GM18870 (cell line): ENCODE measurements at regions not wholly inside any gene's neighbourhood (a gene's known extent, or its start where the extent isn't known, plus 50 kb on each side); places are given as distances from the start of the nearest gene placed in this dataset.

Experiments
- ATAC-seq: cut with Tn5 transposase; IDR thresholded peaks from one replicate; pipeline ENCODE4 v1.9.1; 2021; ENCODE audit warnings: moderate library complexity; ENCODE audit not compliant: unreplicated experiment

- no peak for ATAC-seq
Observed at GRCh38 chr1:191636345-191636744, 521.9 kb upstream of the RGS18 start.

GRCh38 chr1:191641420-191642260 lies 516.6 kb upstream of the RGS18 start:
- ATAC-seq, result no peak

GRCh38 chr1:191643060-191643459 lies 515.2 kb upstream of the RGS18 start:
- ATAC-seq, result no peak

GRCh38 chr1:191648939-191649338 lies 509.3 kb upstream of the RGS18 start:
- no peak for ATAC-seq

GRCh38 chr1:191662051-191662450 lies 496.2 kb upstream of the RGS18 start:
- ATAC-seq, result no peak

GRCh38 chr1:191662746-191663145 lies 495.5 kb upstream of the RGS18 start:
- ATAC-seq, result no peak

- no peak for ATAC-seq
Observed at GRCh38 chr1:191668525-191668924, 489.7 kb upstream of the RGS18 start.

GRCh38 chr1:191669629-191670028 lies 488.6 kb upstream of the RGS18 start:
- no peak for ATAC-seq

GRCh38 chr1:191671236-191671635 lies 487.0 kb upstream of the RGS18 start:
- no peak for ATAC-seq

GRCh38 chr1:191674626-191675179 lies 483.6 kb upstream of the RGS18 start:
- no peak for ATAC-seq

- ATAC-seq, result no peak
Observed at GRCh38 chr1:191675856-191676783, 482.1 kb upstream of the RGS18 start.

GRCh38 chr1:191685669-191686068 lies 472.6 kb upstream of the RGS18 start:
- no peak for ATAC-seq

- ATAC-seq, result no peak
Observed at GRCh38 chr1:191687721-191688120, 470.5 kb upstream of the RGS18 start.

- ATAC-seq, result no peak
Observed at GRCh38 chr1:191690931-191691330, 467.3 kb upstream of the RGS18 start.

- no peak for ATAC-seq
Observed at GRCh38 chr1:191693797-191694196, 464.5 kb upstream of the RGS18 start.

- peak; percentile 92 for ATAC-seq
Observed at GRCh38 chr1:191695865-191696264, 462.4 kb upstream of the RGS18 start.

- no peak for ATAC-seq
Observed at GRCh38 chr1:191696354-191696753, 461.9 kb upstream of the RGS18 start.

- ATAC-seq, result no peak
Observed at GRCh38 chr1:191697556-191697955, 460.7 kb upstream of the RGS18 start.

- no peak for ATAC-seq
Observed at GRCh38 chr1:191698246-191698645, 460.0 kb upstream of the RGS18 start.

GRCh38 chr1:191699343-191699742 lies 458.9 kb upstream of the RGS18 start:
- ATAC-seq, result no peak

- no peak for ATAC-seq
Observed at GRCh38 chr1:191700922-191701321, 457.3 kb upstream of the RGS18 start.

GRCh38 chr1:191702124-191702523 lies 456.1 kb upstream of the RGS18 start:
- no peak for ATAC-seq
